Fibroblast of upper back skin (primary cell): ENCODE measurements at regions not wholly inside any gene's neighbourhood (a gene's known extent, or its start where the extent isn't known, plus 50 kb on each side); places are given as distances from the start of the nearest gene placed in this dataset.
A peak's percentile ranks its signal among the peaks of the same experiment; 100 is the strongest.

ENCODE experiments used
- DNase-seq: peaks from one replicate; pipeline ENCODE4 v3.0.0-alpha.2; 2013

GRCh38 chr3:189502256-189502655 lies 128.9 kb upstream of the TP63 start:
- DNase-seq = no peak

- DNase-seq = no peak
Observed at GRCh38 chr3:189502676-189503257, 128.4 kb upstream of the TP63 start.

- DNase-seq = no peak
Observed at GRCh38 chr3:189507856-189508255, 123.3 kb upstream of the TP63 start.

- peak; percentile 25 for DNase-seq
Observed at GRCh38 chr3:189508784-189509501, 122.2 kb upstream of the TP63 start.

- DNase-seq = no peak
Observed at GRCh38 chr3:189512039-189512438, 119.2 kb upstream of the TP63 start.

- no peak for DNase-seq
Observed at GRCh38 chr3:189512821-189513220, 118.4 kb upstream of the TP63 start.

- no peak for DNase-seq
Observed at GRCh38 chr3:189513281-189514117, 117.7 kb upstream of the TP63 start.

GRCh38 chr3:189516039-189516438 lies 115.2 kb upstream of the TP63 start:
- DNase-seq = peak; percentile 17

- no peak for DNase-seq
Observed at GRCh38 chr3:189517981-189518380, 113.2 kb upstream of the TP63 start.

- no peak for DNase-seq
Observed at GRCh38 chr3:189519458-189519857, 111.7 kb upstream of the TP63 start.

GRCh38 chr3:189529468-189529867 lies 101.7 kb upstream of the TP63 start:
- no peak for DNase-seq

- no peak for DNase-seq
Observed at GRCh38 chr3:189529889-189530471, 101.2 kb upstream of the TP63 start.

GRCh38 chr3:189530822-189531221 lies 100.4 kb upstream of the TP63 start:
- DNase-seq = peak; percentile 92

GRCh38 chr3:189531271-189531670 lies 99.9 kb upstream of the TP63 start:
- DNase-seq = peak; percentile 23

- DNase-seq = no peak
Observed at GRCh38 chr3:189534531-189534930, 96.7 kb upstream of the TP63 start.

GRCh38 chr3:189537135-189537534 lies 94.1 kb upstream of the TP63 start:
- no peak for DNase-seq

- DNase-seq = no peak
Observed at GRCh38 chr3:189547448-189547847, 83.7 kb upstream of the TP63 start.

- DNase-seq = no peak
Observed at GRCh38 chr3:189548053-189548452, 83.1 kb upstream of the TP63 start.

- no peak for DNase-seq
Observed at GRCh38 chr3:189551007-189551406, 80.2 kb upstream of the TP63 start.

GRCh38 chr3:189554868-189555557 lies 76.2 kb upstream of the TP63 start:
- DNase-seq = no peak

- DNase-seq = no peak
Observed at GRCh38 chr3:189555558-189555881, 75.7 kb upstream of the TP63 start.

GRCh38 chr3:189557824-189558223 lies 73.4 kb upstream of the TP63 start:
- peak; percentile 8 for DNase-seq

GRCh38 chr3:189561256-189561655 lies 69.9 kb upstream of the TP63 start:
- no peak for DNase-seq
